ENCODE measurements at regions not wholly inside any gene's neighbourhood (a gene's known extent, or its start where the extent isn't known, plus 50 kb on each side); places are given as distances from the start of the nearest gene placed in this dataset.

DNA sequence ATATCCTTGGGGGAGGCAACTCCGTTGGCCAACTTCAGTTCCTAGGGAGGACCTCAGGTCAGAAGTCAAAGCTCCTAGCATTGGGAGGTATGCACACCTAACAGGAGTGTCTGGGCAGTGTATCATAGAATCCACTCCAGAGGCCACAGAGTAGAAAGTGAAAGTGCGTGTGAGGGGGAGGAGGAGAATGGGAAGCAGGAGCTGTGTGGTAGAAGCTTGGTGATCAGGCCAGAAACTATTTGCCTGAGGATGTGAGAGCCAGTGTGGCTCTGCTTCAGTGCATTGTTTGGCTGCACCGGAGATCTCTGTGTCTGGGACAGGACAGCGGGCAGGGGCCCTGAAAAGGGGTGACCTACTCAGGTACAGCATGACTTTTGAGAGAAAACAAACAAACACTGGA lies 557.4 kb upstream of the VSTM2A start:
- DNase-seq = no peak

DNA sequence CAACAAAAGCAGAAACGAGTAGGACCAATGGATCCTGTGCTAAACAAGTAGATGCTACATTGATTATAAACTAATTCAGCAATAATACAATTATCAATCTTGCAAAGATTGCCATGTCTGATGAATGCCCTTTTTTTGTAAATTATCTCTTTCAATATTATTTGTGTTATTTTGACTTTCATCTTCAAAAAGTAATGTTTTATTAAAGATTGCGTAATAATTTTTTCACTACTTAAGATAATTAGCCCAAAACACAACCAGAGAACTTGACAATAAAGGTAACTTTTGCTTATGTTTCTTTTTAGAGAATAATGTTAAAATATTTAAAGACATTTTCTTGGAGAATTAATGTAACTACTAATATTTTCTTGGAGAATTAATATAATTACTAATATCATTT lies 553.8 kb upstream of the VSTM2A start:
- DNase-seq = no peak

DNA sequence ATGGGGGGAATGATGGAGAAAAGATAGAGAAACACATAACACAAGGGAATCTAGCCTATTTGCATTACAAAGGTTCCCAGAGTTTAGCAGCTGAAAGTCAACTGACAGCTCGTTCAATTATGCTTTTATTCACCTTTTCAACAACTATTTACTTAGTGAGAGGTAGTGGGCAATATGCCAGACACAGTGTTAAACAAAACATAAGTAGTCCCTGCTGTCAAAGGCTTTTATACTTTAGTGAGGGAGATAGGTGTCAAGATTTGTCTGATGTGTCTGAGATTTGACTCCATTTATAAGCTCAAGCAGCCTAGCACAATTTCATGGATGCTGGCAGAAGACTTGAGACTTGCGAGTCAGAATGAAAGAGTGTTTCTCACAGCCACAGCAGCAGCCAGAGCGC lies 549.0 kb upstream of the VSTM2A start:
- no peak for DNase-seq

DNA sequence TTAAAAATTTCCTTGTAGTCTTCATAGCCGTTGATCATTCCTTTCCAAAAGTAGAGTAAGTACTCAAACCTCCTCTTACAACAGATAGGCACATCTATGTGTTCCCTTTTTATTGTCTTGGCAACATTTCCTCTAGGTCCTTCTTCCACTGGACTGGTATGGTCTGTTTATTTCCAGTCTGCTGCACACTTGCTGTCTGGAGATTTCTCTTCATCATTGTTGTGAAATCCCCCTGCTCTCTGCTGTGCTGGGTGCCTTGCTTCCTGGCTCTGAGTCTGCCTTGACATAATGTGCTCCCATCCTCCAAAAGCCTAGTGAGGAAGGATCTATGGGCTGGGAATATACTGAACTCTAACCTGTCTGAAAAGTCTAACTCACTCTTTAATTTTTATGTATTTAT lies 545.3 kb upstream of the VSTM2A start:
- DNase-seq = no peak

DNA sequence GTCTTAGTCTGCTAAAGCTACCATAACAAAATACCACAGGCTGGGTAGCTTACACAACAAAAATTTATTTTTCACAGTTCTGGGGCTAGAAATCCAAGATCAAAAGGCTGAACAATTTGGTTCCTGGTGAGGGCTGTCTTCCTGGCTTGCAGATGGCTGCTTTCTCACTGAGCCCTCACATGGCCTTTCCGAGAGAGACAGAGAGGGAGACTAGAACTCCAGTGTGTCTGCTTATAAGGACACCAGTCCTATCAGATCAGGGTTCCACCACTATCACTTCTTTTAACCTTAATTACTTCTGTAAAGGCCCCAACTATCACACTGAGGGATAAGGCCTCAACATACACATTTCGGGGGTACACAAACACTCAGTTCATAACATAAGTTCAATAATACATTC lies 527.4 kb upstream of the VSTM2A start:
- DNase-seq = no peak

DNA sequence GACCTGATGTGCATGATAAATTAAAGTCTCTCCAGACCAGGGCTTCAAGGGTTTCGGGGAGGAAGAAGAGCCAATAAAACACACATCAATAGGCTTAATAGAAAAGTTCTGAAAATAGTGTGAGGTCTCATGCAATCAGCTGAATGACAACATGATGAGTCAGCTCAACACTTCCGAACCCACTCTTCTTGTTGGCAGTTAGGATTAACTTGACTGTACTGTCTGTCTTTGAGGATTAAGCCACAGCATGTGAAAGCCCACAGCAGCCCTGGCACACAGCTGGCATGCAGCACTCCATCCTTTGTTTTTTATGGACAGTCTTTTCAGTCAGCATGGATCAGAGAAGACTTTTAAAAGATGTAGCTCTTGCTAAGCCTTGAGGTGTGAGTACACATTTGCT lies 526.9 kb upstream of the VSTM2A start:
- DNase-seq = no peak

DNA sequence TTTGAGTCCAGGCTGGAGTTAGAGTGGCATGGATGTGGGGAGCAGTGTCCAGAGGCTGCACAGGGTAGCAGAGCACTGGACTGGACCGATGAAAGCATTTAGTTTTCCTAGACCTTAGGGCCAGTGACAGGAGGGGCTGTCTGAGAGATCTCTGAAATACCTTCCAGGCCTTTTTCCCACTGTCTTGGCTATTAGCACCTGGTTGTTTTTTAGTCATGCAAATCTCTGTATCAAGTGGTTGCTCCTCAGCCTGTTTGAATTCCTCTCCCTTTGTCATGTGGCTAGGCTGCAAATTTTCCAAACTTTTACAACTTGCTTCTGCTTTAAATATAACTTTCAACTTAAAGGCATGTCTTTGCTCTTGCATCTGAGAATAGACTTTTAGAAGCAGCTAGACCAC lies 504.3 kb upstream of the VSTM2A start:
- no peak for DNase-seq

DNA sequence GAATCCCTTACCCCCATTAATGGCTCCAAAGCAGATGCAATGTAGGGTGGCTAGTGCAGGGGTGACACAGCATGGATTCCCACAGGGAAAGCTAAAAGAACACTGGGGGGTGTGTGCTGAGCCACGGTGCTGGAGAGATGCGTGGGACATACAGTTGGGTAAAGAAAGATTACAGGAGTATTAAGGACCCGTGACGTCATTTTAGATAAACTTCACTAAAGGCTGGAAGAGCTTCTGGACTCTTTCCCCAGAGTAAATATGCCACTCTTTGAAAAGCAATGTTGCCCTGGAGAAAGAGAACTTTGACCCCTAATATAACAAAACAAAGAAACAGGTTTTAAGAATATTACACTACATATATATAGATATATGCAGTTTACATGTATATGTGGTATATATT lies 481.5 kb upstream of the VSTM2A start:
- DNase-seq = no peak

DNA sequence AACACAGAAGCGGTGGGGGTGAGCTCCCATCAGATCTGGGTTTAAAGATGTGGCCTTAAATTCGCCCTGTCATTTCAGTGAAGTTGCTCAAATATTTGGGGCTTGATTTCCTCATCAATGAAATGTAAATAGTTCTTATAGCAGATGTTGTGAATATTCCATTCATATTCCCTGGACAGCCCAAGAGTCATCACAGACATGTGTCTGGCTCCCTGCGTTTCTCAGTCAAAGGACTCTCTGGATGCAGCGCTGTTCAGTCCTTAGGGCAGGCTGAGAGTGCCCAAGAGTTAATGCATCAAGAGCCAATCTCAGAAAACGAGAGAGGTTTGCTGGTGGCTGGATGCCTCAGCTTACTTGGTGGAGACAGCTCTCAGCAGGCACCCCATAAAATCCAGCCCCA lies 475.5 kb upstream of the VSTM2A start:
- no peak for DNase-seq

DNA sequence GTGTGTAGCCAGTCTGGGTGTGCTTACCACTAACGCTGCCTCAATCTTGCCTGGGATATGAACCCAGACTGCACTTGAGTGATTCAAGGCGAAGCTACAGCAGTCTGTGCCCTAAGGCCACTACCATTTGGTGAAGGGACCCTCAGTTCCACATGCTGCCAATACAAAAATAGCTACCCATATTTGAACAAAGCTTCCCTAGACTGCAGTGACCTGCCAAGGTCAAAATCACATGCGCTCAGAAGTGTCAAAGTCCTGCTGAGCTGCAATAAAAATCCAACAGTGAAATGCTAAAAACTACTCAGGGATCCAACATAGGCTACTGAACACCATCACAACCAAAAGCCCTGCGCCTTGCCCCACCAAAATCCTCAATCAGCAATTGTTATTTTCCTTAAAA lies 472.3 kb upstream of the VSTM2A start:
- DNase-seq = no peak

DNA sequence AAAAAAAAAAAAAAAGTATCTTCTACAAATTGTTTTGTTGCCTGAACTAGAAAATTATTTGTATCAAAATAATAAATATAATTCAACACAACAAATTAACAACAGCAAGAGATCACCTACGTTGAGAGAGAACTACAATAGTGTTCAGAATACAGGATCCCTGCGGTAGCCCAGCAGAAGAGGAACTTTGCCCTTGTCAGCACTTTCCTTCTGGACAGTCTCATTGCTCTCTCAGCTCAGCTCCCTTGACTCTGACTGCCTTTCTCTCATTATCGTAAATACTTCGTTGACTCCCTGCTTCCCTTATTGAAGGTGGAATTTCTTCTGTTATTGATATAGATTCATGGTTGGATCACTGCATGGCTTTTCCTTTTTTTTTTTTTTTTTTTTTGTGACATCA lies 469.5 kb upstream of the VSTM2A start:
- DNase-seq = no peak

DNA sequence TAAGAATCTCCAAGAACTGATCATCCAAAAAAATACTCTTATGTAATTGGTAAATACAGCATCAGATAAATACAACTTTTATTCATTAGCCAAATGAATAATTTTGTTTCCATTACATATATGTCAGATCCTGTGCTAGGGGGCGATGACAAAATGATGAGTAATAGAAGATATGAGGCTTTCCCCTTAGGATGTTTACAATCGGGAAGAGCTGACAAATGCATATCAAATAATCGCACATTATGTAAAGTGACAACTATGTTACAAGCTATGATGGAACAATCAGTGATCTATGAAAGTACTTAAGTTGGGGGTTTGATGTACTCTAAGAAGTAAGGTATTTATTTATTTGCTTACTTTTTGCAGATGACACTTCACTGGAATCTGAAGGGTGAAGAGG lies 465.6 kb upstream of the VSTM2A start:
- no peak for DNase-seq

DNA sequence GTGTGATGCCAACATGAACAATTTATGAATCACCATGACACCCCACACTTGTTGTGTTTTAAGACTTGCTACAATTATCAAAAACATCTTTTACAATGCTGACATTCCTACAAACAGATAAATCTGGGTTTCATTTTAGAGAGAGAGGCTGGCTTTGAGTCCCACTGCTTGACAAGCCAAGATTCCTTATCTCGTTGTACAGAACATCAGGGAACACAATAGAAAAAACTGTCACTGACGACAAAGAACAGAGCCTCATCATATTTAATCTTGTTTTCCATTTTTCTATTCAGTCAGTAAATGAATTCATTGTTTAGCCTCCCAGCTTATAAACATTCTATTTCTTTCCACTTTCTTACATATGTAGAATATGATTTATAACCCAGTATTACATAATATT lies 461.6 kb upstream of the VSTM2A start:
- DNase-seq = no peak

DNA sequence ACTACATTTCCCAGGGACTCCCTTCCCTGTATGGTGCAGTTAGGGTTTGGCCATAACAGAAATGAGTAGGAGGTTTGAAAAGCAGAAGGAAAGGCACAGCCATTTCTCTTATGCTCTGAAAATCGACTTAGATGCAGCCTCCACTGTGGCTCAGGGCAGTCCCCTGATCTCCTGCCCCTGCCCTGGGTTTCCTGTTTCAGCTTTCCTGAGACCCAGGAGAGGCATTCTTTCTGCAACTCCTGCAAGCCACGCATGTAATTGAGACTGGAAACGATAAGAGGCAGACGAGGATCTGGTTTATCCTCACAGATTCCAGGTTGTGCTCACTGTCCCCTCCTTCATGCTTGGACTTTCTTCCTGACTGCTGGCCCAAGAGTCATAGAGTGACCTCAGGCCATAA lies 461.2 kb upstream of the VSTM2A start:
- no peak for DNase-seq

DNA sequence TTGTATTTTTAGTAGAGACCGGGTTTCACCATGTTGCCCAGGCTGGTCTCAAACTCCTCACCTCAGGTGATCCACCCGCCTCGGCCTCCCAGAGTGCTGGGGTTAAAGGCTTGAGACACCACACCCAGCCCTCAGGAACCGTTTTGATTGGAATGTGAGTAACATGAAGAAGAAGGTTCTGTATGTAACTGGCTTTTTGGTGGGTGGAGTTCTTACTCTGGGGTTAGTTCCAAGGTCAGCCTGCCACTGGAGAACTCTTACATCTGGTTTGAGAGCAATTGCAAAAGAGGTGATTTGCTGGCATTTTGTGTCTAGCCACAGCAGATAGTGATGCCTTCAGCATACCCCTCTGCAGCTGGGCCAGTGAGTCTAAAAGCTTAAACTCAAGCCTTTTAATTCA lies 457.8 kb upstream of the VSTM2A start:
- no peak for DNase-seq

DNA sequence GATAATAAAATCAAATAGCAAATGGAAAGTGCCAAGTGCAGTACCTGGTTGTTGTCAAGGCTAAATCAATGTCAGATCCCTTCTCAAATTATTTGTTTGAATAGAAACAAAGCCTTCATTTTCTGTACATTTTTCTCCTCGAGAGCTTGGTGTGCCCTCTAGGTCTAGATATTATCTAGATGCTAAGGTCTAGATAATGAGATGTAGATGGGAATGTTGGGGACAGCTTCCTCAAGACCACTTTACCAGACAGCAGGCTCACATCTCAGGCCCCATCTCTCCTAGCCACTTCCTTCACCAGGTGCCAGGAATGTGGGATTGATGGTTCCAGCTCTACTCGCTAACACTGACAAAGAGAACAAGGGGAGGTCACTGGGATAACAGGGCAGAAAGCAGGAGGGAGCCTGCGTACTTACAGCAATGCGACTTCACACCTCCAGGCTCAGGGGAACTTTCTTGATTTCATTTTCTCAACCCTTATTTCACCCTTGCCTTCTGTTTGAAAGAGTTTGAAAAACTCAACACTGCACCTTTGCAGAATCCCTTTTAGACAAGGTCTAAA lies 451.4 kb upstream of the VSTM2A start:
- no peak for DNase-seq

DNA sequence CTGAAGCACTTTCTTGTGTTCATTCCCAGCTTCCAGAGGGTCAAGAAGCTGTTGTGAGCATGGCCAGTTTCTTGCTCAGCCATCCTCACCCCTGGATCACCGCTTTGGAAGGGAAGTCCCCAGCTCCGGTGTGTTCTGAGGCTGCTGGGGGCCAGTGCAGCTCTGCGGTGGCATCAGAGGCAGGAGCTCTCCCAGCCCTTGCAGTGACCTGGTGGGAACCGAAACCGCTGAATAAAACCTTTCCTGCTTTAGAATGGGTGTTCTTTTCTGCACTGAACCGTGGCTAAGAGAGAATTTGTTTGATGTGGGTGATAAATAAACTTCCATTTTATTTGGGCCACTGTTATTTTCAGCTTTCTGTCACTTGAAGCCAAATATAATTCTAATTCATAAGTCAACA lies 450.9 kb upstream of the VSTM2A start:
- DNase-seq = no peak

DNA sequence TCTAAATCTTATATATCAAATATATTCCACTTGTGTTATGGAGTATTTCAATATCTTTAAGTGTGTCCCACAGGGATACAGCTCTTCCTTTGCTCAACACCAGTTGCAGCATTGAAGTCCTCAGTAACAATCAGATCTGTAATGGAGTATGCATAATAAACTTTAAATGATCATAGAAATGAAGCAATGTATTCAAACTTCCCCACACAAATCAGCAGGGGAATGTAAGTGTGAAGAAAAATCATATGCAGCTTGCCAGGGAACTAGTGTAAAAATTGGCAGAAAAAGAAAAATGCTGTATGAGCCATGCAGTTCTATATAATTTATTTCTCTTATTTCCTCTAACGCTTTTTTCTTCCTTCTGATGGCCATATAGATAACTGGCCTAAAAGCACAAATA lies 444.3 kb upstream of the VSTM2A start:
- DNase-seq = no peak

DNA sequence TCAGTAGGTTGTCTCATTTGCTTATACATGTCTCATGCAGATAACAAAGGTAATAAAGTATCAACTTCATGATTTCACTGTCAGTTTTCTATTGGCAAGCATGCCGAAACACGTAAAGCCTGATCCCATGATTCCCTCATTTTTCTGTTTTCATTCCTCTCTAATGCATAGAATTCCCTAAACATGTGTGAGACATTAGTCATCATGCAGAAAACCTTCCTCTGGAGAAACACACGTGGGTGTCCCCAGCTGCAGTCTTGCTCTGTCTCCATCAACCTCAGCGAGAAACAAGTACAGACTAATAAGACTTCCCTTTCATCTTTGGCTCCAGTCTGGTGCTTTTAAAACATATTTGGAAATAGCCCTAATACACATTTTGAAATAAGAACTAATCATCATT lies 432.7 kb upstream of the VSTM2A start:
- no peak for DNase-seq

DNA sequence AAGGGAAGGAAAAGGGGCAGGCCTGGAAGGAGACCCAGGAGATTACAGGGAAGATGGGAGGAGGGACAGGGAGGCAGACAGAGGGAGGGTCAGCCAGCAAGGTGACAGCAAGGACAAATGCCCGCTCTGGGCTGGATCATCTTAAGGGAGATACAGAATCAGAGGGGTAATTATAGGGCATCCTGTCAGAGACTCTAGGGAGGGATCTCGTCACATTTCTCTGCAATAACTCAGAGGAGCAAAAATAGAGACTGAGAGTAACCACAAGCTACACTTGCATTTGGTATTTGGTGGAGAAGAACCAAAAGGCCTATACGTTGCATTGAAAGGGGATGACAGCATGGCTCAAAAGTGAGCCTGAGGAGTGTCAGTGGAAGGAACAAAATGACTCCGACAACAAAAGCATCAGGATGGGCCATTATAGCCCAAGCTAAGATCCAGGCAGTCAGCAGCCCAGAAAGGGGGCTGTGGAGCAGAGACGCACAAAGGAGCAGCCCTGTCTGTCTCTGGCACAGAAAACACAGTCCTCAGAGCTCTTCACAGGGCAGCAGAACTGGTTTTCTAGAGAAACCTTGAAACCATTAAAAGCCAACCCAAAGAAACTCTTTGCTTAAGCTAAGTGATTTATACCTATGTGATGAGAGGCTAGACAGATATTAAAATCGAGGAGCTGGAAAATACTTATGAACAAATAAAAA lies 430.2 kb upstream of the VSTM2A start:
- no peak for DNase-seq

DNA sequence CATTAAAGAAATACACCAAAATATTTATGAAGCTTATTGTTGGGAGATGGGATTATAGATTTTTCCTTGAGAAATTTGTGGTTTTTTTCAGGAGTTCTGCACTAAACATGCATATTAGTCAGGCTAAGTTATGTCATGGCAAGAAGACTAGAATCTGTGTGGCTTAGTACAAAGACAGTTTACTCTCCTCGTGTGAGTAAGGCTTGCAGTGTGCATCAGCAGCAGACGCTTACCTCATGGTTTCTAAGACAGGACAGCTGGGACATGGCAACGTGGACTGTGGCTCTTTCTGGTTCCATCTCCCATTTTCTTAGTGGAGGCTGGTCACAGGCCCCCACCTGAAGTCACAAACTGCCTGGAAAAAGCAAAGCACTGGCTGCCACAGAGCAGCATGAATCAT lies 429.6 kb upstream of the VSTM2A start:
- DNase-seq = no peak

DNA sequence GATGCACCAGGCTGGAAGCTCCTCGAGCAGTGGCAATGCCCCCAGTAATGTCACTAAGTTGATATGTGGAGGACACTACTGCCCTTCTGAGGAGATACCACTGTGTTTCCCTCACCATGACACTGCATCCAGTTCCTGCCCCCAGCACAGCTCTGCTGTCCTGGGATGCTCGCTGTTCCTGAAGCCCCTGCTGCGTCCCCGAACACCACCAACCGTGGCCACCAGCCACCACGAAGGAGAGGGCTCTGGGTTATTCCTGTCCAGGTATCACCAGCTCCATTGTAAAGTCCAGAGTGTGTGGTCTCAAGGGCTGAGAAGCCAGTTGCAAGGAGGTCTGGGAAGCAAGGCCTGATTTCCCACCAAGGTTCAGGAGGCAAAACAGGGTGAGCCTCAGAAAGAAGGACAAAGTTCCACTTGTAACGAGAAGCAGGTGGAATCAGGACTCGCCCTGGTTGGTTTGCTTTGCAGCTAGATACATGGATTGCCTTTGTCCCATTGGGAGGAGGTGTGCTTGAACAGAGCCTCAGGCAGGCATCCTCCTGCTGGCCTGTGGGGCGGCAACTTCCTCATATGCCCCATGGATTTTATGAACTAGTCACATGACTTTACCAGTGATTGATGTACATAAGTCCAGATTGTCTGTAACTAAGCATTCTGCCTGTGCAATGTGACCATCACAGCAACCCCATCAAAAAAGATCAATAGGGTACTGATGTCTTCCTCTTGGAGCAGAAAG lies 427.0 kb upstream of the VSTM2A start:
- DNase-seq = no peak

DNA sequence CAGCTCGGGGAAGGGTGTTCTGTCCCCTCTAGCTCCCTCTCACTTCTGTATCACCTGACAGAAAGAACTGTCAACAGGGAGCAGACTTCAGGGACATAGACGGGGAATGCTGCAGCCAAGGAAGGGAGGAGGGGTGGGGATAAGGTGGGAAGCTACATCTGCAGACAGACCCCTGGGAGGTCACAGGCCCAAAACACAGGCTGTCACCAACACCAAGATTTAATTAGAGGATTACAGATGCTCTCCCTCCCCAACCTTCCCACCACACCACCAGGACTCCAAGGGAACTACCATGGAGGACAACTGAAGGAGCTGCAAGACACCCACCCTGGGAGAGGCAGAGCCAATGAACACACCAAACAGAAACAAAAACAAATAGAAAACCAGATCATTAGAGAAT lies 425.2 kb upstream of the VSTM2A start:
- no peak for DNase-seq

DNA sequence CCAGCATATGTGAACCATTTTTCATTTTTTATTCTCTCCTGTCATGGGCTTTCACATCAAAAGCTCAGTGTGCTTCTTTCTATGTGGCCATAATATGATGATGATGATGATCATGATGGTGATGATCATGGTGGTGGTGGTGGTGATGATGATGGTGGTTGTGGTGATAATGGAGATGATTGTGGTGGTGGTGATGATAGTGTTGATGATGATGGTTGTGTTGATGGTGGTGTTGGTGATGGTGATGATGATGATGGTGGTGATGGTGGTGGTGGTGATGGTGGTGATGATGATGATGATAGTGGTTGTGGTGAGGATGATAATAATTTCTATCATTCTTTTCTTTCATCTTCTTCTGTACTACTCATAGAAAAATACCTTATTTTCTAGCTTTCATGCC lies 413.1 kb upstream of the VSTM2A start:
- no peak for DNase-seq

DNA sequence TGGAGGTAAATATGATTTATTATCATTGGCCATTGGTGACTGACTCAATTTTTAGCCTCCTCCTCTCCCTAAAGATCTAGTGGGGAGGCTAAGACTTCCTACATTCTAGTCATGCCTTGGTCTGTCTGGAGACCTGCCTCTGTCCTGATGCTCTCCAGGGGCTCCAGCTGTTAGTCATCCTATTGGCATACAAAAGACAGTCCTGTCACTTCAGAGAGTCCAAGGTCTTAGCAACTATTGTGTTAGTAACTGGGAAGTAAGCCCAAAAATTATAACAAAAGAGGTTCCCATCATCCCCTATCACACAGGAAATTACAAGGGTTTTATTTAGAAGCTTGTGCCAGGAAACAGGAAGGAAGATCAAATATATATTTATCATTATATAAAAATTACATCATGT lies 400.6 kb upstream of the VSTM2A start:
- DNase-seq = no peak
